K562 (cell line): ENCODE measurements at regions not wholly inside any gene's neighbourhood (a gene's known extent, or its start where the extent isn't known, plus 50 kb on each side); places are given as distances from the start of the nearest gene placed in this dataset.

ENCODE experiments used
- ATAC-seq: fragments of 200-7000 bp; cut with Tn5 transposase; 3 replicates; pipeline ENCODE4 v1.9.1; 2020; ENCODE audit warnings: moderate library complexity
- BruUV-seq: library from RNA; stranded (reverse); fragments of 400-500 nt; replicated peaks from 2 replicates; lab custom pipeline; 2021; lab: Mats Ljungman, UMichigan
- CTCF ChIA-PET: fragments of 300-600 bp; formaldehyde crosslinking; extraction: SDS; loops from one replicate; lab custom pipeline; 2021; ENCODE audit warnings: low intra/inter-chr PET ratio; lab: Yijun Ruan, JAX
- POLR2A ChIA-PET: fragments of 300-600, 350-650 bp; sonication (Branson Sonifier 250); formaldehyde crosslinking; extraction: SDS; loops from one replicate; lab custom pipeline; 2021; ENCODE audit warnings: antibody characterized with exemption, inconsistent platforms; lab: Yijun Ruan, JAX
- DNase-seq, 4 experiments: peaks; one replicate each; pipeline versions ENCODE4 v3.0.0 to v3.0.0-alpha.2; 2011 to 2018; ENCODE audit warnings: low spot score in 3 of 4, mixed read lengths in 3 of 4; ENCODE audit errors: extremely low read depth in 1 of 4
- FAIRE-seq: peaks from 2 replicates; lab custom pipeline; 2011; peaks lifted over from hg19 to GRCh38; lab: Jason Lieb, UNC
- H2AFZ ChIP-seq: 2 replicates; pipeline ENCODE4 v1.6.0; 2011; ENCODE audit warnings: low read depth, low read length, control low read depth, inconsistent platforms
- H3K27ac ChIP-seq: fragments of 200-600 bp; 3 replicates; pipeline ENCODE4 v1.8.0; 2011; ENCODE audit warnings: low read depth, mild to moderate bottlenecking, control low read depth, inconsistent platforms, low read length, moderate library complexity, mixed read lengths; ENCODE audit errors: extremely low read depth
- H3K27me3 ChIP-seq, 2 experiments: fragments of 300-600 bp in 1 of 2; 2 replicates in 1 of 2; 3 replicates in 1 of 2; pipeline versions ENCODE4 v1.6.0 to v1.8.0; 2011; ENCODE audit warnings: inconsistent platforms in 2 of 2, low read length in 2 of 2, mild to moderate bottlenecking in 1 of 2, mixed read lengths in 1 of 2, moderate library complexity in 1 of 2; ENCODE audit not compliant: control insufficient read depth in 2 of 2, insufficient read depth in 2 of 2
- H3K36me3 ChIP-seq: fragments of 300-600 bp; 3 replicates; pipeline ENCODE4 v1.8.0; 2011; ENCODE audit warnings: mild to moderate bottlenecking, low read length, inconsistent platforms; ENCODE audit not compliant: control insufficient read depth, insufficient read depth
- H3K4me1 ChIP-seq, 2 experiments: fragments of 200-600 bp in 1 of 2; replicated peaks in 1 of 2; 2 replicates in 1 of 2; 3 replicates in 1 of 2; pipeline versions ENCODE4 v1.5.1 to v1.8.0; 2011; ENCODE audit warnings: inconsistent platforms in 2 of 2, low read length in 2 of 2, mild to moderate bottlenecking in 1 of 2, mixed read lengths in 1 of 2, moderate library complexity in 1 of 2; ENCODE audit not compliant: control insufficient read depth in 2 of 2, insufficient read depth in 2 of 2
- H3K4me2 ChIP-seq: 2 replicates; pipeline ENCODE4 v1.6.1; 2011; ENCODE audit warnings: low read length, control low read depth, inconsistent platforms, mixed read lengths; ENCODE audit not compliant: insufficient read depth
- H3K4me3 ChIP-seq: fragments of 200-600 bp; sonication (generic), shearing (Covaris generic); 2 replicates; pipeline ENCODE4 v1.5.1; 2016; ENCODE audit warnings: control low read depth, inconsistent platforms
- H3K79me2 ChIP-seq: fragments of 200-600 bp; 3 replicates; pipeline ENCODE4 v1.8.0; 2011; ENCODE audit warnings: low read length, inconsistent platforms; ENCODE audit not compliant: control insufficient read depth, insufficient read depth
- H3K9ac ChIP-seq, 2 experiments: 2 replicates each; pipeline versions ENCODE4 v1.6.0 to v1.6.1; 2011; ENCODE audit warnings: low read depth in 2 of 2, low read length in 2 of 2, control low read depth in 1 of 2, inconsistent platforms in 1 of 2, mild to moderate bottlenecking in 1 of 2, mixed read lengths in 1 of 2; ENCODE audit not compliant: insufficient read depth in 1 of 2
- H3K9me1 ChIP-seq: one replicate; pipeline ENCODE4 v1.6.0; 2011; ENCODE audit warnings: inconsistent platforms, mild to moderate bottlenecking, low read length, moderate library complexity; ENCODE audit not compliant: control insufficient read depth, insufficient read depth
- H3K9me3 ChIP-seq: replicated peaks from 2 replicates; pipeline ENCODE4 v1.5.1; 2011; ENCODE audit warnings: low read depth, low read length, inconsistent platforms; ENCODE audit not compliant: control insufficient read depth, insufficient read depth
- H4K20me1 ChIP-seq: replicated peaks from 2 replicates; pipeline ENCODE4 v1.6.1; 2011; ENCODE audit warnings: low read length, inconsistent platforms, mixed read lengths; ENCODE audit not compliant: control insufficient read depth, insufficient read depth
- CEBPG ChIP-seq, 3 experiments: fragments of 200-800 bp in 1 of 3; sonication (Bioruptor generic) in 1 of 3; sonication (generic) in 1 of 3; formaldehyde crosslinking in 1 of 3; IDR thresholded peaks in 2 of 3; conservative IDR thresholded peaks in 1 of 3; 2 replicates each; pipeline versions ENCODE4 v1.6.1 to v1.8.0; 2016 to 2022; ENCODE audit warnings: missing compliant biosample characterization in 2 of 3, missing genetic modification characterization in 2 of 3, mild to moderate bottlenecking in 1 of 3, missing genetic modification reagents in 1 of 3
- CSDE1 ChIP-seq, 2 experiments: fragments of 450-650 bp; IDR thresholded peaks; 2 replicates each; pipeline ENCODE4 v1.6.1; 2016; ENCODE audit warnings: mild to moderate bottlenecking in 1 of 2
- HDAC2 ChIP-seq: fragments of 450-650 bp; IDR thresholded peaks from 2 replicates; pipeline ENCODE4 v1.6.1; 2016; ENCODE audit warnings: mild to moderate bottlenecking
- ILF3 ChIP-seq: fragments of 450-650 bp; IDR thresholded peaks from 2 replicates; pipeline ENCODE4 v1.6.1; 2018; ENCODE audit warnings: antibody characterized with exemption, mild to moderate bottlenecking, moderate library complexity, borderline replicate concordance
- NCOA4 ChIP-seq: fragments of 450-650 bp; IDR thresholded peaks from 2 replicates; pipeline ENCODE4 v1.6.1; 2018; ENCODE audit warnings: mild to moderate bottlenecking; ENCODE audit not compliant: partially characterized antibody
- RHOXF2B ChIP-seq: fragments of 250-450 bp; sonication (Bioruptor Pico); conservative IDR thresholded peaks from 2 replicates; pipeline ENCODE4 v1.5.1; 2021
- WHSC1 ChIP-seq: IDR thresholded peaks from one replicate; pipeline ENCODE4 v1.6.1; 2012; ENCODE audit warnings: low read length, control low read depth, inconsistent platforms
- ZFP1 ChIP-seq: fragments of 450-650 bp; formaldehyde crosslinking; IDR thresholded peaks from 2 replicates; pipeline ENCODE4 v1.4.0; 2020; ENCODE audit warnings: mild to moderate bottlenecking, mixed read lengths
- ZNF224 ChIP-seq: sonication (generic); formaldehyde crosslinking; IDR thresholded peaks from 2 replicates; pipeline ENCODE4 v1.8.0; 2022; ENCODE audit warnings: mild to moderate bottlenecking, missing genetic modification reagents
- WGBS: fragments of 100-300 bp; shearing (Covaris generic); methylation state at CpG from one replicate; pipeline ENCODE4 v1.1.6; 2016; ENCODE audit warnings: low coverage, mixed read lengths; ENCODE audit not compliant: insufficient coverage; ENCODE audit errors: missing lambda C conversion rate; 5-methylcytosine and 5-hydroxymethylcytosine counted together
- in situ Hi-C: fragments of 300-500 bp; cut with MboI; formaldehyde crosslinking; loops from 4 replicates; pipeline ENCODE4 v1.15.0; 2018; ENCODE audit warnings: inconsistent platforms, mixed read lengths
- intact Hi-C: fragments of 100-400 bp; cut with micrococcal nuclease; formaldehyde crosslinking; loops from 2 replicates; pipeline ENCODE4 v1.14.2; 2022
- TF ChIP-seq, protein P1 (sequence below): fragments of 150-350 bp; IDR thresholded peaks from 2 replicates; pipeline ENCODE4 v1.6.1; 2014; ENCODE audit warnings: low read depth, mild to moderate bottlenecking, low read length, borderline replicate concordance
- TF ChIP-seq, protein P2 (sequence below): sonication (generic); formaldehyde crosslinking; IDR thresholded peaks from 2 replicates; pipeline ENCODE4 v1.8.0; 2022; ENCODE audit warnings: mild to moderate bottlenecking, missing genetic modification reagents
- TF ChIP-seq, protein P3 (sequence below): fragments of 450-650 bp; IDR thresholded peaks from 2 replicates; pipeline ENCODE4 v1.6.1; 2017; ENCODE audit warnings: mild to moderate bottlenecking, moderate library complexity
- TF ChIP-seq, protein P4 (sequence below): fragments of 450-650 bp; formaldehyde crosslinking; conservative IDR thresholded peaks from 2 replicates; pipeline ENCODE4 v1.4.0; 2022; ENCODE audit warnings: mild to moderate bottlenecking, missing genetic modification characterization

DNA sequence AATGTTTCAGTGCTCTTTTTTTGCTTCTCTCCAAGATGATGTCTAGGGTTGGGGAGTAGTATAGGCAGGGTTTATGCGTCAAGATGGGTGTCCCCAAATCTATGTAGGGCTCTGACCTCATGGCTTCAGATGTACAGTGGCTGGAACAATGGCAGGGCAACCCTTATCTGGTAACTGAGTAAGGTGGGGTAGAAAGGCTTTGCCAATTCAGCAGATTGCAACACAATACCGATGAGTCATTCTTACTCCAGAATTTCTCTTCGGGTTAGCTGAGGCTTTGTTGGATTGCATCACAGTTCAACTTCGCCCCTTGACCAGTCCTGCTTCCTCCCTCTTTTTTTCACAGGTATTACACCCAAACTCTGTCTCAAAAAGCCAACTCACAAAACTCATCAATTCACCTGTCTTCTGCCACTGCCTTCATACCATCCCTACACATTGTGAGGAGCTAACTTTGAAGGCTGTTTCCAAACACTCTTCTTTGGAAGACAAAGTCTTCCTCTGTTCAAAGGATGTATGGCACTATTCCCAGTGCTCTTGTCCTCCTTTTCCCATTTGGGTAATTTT, 190.2 kb upstream of the CNOT2 start:
- Histone ChIP-seq H3K36me3 (no peaks in the 10 kb centered on the region), H3K27ac (peak overlapping the region; percentile 51; the same call in 2 of the 3 replicates), H3K9ac (0 out of 4 replicates have a peak overlapping the region, but pooled peaks of 1 of the 2 experiments have one; percentile 8), H3K4me1 (peaks cover 0 to 20% of the 10 kb centered on the region in 2 experiments; a peak in 3 of 5 replicates), H3K79me2 (no peaks in the 10 kb centered on the region), H4K20me1 (no peaks in the 10 kb centered on the region), H3K9me3 (no peaks in the 10 kb centered on the region), H3K4me3 (no peak overlapping the region), H3K4me2 (peak overlapping the region; percentile 4; the same call in 1 of the 2 replicates), H3K9me1 (no peaks in the 10 kb centered on the region), H2AFZ (peak overlapping the region; percentile 51), H3K27me3 (no peaks in the 10 kb centered on the region)
- CTCF ChIA-PET, result no interaction called here
- WGBS, result 0% methylated on average over 4 of the region's 4 CpGs
- FAIRE-seq (peak; percentile 93), ATAC-seq (peak; percentile 92), DNase-seq (peak; percentile 37 to 81 (median 52))
- POLR2A ChIA-PET, result no interaction called here
- no TSS peak for BruUV-seq
- in situ Hi-C loops, result no loop called here
- intact Hi-C loops, result no loop called here
- TF ChIP-seq ZNF224 (CRISPR knock-in tag) (no peak), NCOA4 (no peak), ILF3 (no peak), ZFP1 (no peak), RHOXF2B (CRISPR knock-in tag) (no peak), CSDE1 (IDR thresholded peaks at IDR 0.05) (no peak), WHSC1 (no peak), CEBPG (CRISPR knock-in tag; IDR thresholded peaks at IDR 0.05) (peak; percentile 98), CEBPG (tag; conservative IDR thresholded peaks at IDR 0.05 in 1 of 2, IDR thresholded peaks at IDR 0.05 in 1 of 2) (peak; percentile 100), HDAC2 (peak; percentile 54; the same call in 1 of the 2 replicates)
- TF ChIP-seq, protein P1, sequence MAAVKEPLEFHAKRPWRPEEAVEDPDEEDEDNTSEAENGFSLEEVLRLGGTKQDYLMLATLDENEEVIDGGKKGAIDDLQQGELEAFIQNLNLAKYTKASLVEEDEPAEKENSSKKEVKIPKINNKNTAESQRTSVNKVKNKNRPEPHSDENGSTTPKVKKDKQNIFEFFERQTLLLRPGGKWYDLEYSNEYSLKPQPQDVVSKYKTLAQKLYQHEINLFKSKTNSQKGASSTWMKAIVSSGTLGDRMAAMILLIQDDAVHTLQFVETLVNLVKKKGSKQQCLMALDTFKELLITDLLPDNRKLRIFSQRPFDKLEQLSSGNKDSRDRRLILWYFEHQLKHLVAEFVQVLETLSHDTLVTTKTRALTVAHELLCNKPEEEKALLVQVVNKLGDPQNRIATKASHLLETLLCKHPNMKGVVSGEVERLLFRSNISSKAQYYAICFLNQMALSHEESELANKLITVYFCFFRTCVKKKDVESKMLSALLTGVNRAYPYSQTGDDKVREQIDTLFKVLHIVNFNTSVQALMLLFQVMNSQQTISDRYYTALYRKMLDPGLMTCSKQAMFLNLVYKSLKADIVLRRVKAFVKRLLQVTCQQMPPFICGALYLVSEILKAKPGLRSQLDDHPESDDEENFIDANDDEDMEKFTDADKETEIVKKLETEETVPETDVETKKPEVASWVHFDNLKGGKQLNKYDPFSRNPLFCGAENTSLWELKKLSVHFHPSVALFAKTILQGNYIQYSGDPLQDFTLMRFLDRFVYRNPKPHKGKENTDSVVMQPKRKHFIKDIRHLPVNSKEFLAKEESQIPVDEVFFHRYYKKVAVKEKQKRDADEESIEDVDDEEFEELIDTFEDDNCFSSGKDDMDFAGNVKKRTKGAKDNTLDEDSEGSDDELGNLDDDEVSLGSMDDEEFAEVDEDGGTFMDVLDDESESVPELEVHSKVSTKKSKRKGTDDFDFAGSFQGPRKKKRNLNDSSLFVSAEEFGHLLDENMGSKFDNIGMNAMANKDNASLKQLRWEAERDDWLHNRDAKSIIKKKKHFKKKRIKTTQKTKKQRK, result no peak
- TF ChIP-seq, protein P2, sequence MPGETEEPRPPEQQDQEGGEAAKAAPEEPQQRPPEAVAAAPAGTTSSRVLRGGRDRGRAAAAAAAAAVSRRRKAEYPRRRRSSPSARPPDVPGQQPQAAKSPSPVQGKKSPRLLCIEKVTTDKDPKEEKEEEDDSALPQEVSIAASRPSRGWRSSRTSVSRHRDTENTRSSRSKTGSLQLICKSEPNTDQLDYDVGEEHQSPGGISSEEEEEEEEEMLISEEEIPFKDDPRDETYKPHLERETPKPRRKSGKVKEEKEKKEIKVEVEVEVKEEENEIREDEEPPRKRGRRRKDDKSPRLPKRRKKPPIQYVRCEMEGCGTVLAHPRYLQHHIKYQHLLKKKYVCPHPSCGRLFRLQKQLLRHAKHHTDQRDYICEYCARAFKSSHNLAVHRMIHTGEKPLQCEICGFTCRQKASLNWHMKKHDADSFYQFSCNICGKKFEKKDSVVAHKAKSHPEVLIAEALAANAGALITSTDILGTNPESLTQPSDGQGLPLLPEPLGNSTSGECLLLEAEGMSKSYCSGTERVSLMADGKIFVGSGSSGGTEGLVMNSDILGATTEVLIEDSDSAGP, result no peak
- TF ChIP-seq, protein P3, sequence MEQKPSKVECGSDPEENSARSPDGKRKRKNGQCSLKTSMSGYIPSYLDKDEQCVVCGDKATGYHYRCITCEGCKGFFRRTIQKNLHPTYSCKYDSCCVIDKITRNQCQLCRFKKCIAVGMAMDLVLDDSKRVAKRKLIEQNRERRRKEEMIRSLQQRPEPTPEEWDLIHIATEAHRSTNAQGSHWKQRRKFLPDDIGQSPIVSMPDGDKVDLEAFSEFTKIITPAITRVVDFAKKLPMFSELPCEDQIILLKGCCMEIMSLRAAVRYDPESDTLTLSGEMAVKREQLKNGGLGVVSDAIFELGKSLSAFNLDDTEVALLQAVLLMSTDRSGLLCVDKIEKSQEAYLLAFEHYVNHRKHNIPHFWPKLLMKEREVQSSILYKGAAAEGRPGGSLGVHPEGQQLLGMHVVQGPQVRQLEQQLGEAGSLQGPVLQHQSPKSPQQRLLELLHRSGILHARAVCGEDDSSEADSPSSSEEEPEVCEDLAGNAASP, result peak; percentile 69; the same call in 1 of the 2 replicates
- TF ChIP-seq, protein P4, sequence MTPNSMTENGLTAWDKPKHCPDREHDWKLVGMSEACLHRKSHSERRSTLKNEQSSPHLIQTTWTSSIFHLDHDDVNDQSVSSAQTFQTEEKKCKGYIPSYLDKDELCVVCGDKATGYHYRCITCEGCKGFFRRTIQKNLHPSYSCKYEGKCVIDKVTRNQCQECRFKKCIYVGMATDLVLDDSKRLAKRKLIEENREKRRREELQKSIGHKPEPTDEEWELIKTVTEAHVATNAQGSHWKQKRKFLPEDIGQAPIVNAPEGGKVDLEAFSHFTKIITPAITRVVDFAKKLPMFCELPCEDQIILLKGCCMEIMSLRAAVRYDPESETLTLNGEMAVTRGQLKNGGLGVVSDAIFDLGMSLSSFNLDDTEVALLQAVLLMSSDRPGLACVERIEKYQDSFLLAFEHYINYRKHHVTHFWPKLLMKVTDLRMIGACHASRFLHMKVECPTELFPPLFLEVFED (CRISPR knock-in tag), result 0 out of 2 replicates have a peak, but pooled peaks have one; percentile 49
